ENCODE measurements at regions not wholly inside any gene's neighbourhood (a gene's known extent, or its start where the extent isn't known, plus 50 kb on each side); places are given as distances from the start of the nearest gene placed in this dataset.

GRCh38 chr12:128190052-128190451 is 76.9 kb upstream of the TMEM132C start:
- in situ Hi-C loops (cut with HindIII; ENCODE audit: low pct_unique_long_range_greater_than_20kb, low sequenced_read_pairs) = no loop called here
- no peak for DNase-seq (ENCODE audit: low read depth, low spot score)

DNA sequence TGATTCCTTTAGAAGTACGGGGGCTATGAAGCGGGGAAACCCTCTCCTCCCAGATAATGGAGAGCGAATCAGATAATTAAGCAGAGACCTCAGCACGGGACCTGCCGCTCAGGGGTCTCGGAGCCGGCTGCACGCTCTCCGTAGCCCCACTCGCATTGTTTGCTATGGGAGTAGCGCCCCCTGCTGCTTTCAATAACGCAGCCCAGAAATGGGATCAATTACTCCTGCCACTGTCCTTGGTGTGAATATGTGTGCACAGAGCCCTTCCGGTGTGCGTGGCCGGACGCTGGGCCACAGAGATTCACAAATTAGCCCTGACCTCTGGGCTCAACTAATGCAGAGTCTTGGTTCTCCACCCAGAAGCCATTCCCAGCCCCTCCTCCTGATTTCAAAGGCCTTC is 76.4 kb upstream of the TMEM132C start:
- DNase-seq (ENCODE audit: low read depth, low spot score) = no peak
- in situ Hi-C loops (cut with HindIII; ENCODE audit: low pct_unique_long_range_greater_than_20kb, low sequenced_read_pairs) = no loop called here

DNA sequence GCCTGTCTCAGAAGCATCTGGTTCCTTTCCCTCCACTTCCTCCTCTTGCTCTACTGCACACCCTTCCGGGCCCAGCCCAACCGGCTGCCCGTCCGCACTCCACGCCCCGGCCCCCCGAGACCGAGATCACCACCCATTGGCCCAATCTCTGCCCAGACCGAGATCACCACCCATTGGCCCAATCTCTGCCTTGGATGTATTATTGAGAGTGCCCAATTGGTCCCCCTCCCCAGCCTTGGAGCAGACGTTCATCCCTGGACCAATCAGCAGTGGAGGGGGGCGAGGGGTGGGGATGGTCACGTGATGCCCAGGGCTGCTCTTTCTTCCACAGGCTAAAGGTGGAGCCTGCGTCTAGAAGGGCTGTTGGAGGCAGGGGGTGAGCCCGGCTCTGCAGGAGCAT is 75.6 kb upstream of the TMEM132C start:
- DNase-seq (ENCODE audit: low read depth, low spot score) = no peak
- in situ Hi-C loops (cut with HindIII; ENCODE audit: low pct_unique_long_range_greater_than_20kb, low sequenced_read_pairs) = no loop called here

GRCh38 chr12:128204711-128205110 is 62.3 kb upstream of the TMEM132C start:
- DNase-seq (ENCODE audit: low read depth, low spot score) = no peak
- in situ Hi-C loops (cut with HindIII; ENCODE audit: low pct_unique_long_range_greater_than_20kb, low sequenced_read_pairs) = no loop called here

DNA sequence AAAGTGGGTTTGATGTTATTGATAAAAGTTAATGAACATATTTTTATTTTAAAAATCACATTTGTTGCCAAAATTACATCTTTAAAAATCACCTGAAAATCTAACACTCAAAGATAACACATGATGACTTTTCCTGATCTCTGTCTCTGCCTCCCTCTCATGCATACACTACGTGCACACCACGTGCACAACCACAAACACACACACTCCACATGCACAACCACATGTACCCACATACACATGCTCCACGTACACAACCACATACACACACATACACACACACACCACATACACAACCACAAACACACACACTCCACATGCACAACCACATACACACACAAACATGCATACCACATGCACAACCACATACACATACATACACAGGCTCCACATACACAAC is 61.8 kb upstream of the TMEM132C start:
- no peak for DNase-seq (ENCODE audit: low read depth, low spot score)
- in situ Hi-C loops (cut with HindIII; ENCODE audit: low pct_unique_long_range_greater_than_20kb, low sequenced_read_pairs) = no loop called here

DNA sequence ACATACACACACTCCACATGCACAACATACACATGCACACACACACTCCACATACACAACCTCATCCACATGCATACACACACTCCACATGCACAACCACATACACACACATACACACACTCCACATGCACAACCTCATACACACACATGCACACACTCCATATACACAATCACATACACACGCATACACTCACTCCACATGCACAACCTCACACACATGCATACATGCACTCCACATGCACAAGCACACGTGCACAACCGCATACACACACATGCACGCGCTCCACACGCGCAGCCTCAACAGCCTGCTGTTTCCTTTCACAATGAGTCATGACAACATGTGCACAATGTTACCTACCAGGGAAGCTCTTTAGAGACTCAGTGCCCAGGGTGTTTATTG is 61.2 kb upstream of the TMEM132C start:
- in situ Hi-C loops (cut with HindIII; ENCODE audit: low pct_unique_long_range_greater_than_20kb, low sequenced_read_pairs) = no loop called here
- DNase-seq (ENCODE audit: low read depth, low spot score) = no peak

Small RNAs in the stretch of these regions (small RNA-seq; reads per million reads assigned to genes)
- gene AC006065.2 (0 reads per million in 2 experiments), gene AC073913.2 (0 reads per million in 2 experiments), gene HSPE1P20 (0 reads per million in 2 experiments), gene RF00019 (0 reads per million in 2 experiments), gene RNU1-104P (0 reads per million in 2 experiments)

Data from SK-MEL-5 (cell line).